Calu3 (cell line): ENCODE measurements at regions not wholly inside any gene's neighbourhood (a gene's known extent, or its start where the extent isn't known, plus 50 kb on each side); places are given as distances from the start of the nearest gene placed in this dataset.

ENCODE experiments used
- BruUV-seq: library from RNA; stranded (reverse); fragments of 400-500 nt; replicated peaks from 2 replicates; lab custom pipeline; 2021; lab: Mats Ljungman, UMichigan
- CTCF ChIA-PET: fragments of 300-600 bp; sonication (Branson Sonifier 250); formaldehyde crosslinking; loops from one replicate; lab custom pipeline; 2022; ENCODE audit warnings: antibody characterized with exemption; lab: Charles Lee
- DNase-seq: peaks from one replicate; pipeline ENCODE4 v3.0.0; 2022
- H3K27ac Mint-ChIP-seq: one replicate; pipeline ENCODE4 v1.8.0; 2022; ENCODE audit warnings: mixed read lengths; ENCODE audit not compliant: unreplicated experiment
- H3K27me3 Mint-ChIP-seq: one replicate; pipeline ENCODE4 v1.8.0; 2022; ENCODE audit warnings: mixed read lengths; ENCODE audit not compliant: unreplicated experiment
- H3K36me3 Mint-ChIP-seq: one replicate; pipeline ENCODE4 v1.8.0; 2022; ENCODE audit warnings: mild to moderate bottlenecking, moderate library complexity, mixed read lengths; ENCODE audit not compliant: insufficient read depth, unreplicated experiment
- H3K4me1 Mint-ChIP-seq: one replicate; pipeline ENCODE4 v1.8.0; 2022; ENCODE audit warnings: mild to moderate bottlenecking, low read depth, mixed read lengths; ENCODE audit not compliant: unreplicated experiment
- H3K4me3 Mint-ChIP-seq: one replicate; pipeline ENCODE4 v1.8.0; 2022; ENCODE audit warnings: mild to moderate bottlenecking, low read depth, moderate library complexity, mixed read lengths; ENCODE audit not compliant: unreplicated experiment
- H3K9me3 Mint-ChIP-seq: one replicate; pipeline ENCODE4 v1.8.0; 2022; ENCODE audit warnings: low read depth, mixed read lengths; ENCODE audit not compliant: unreplicated experiment
- intact Hi-C: fragments of 100-400 bp; cut with micrococcal nuclease; formaldehyde crosslinking; loops from one replicate; pipeline ENCODE4 v1.10.0; 2022; ENCODE audit not compliant: unreplicated experiment
- TF ChIP-seq, protein P1 (sequence below): fragments of 200-600 bp; IDR thresholded peaks from one replicate; pipeline ENCODE4 v1.8.0; 2022; ENCODE audit warnings: antibody characterized with exemption; ENCODE audit not compliant: unreplicated experiment

DNA sequence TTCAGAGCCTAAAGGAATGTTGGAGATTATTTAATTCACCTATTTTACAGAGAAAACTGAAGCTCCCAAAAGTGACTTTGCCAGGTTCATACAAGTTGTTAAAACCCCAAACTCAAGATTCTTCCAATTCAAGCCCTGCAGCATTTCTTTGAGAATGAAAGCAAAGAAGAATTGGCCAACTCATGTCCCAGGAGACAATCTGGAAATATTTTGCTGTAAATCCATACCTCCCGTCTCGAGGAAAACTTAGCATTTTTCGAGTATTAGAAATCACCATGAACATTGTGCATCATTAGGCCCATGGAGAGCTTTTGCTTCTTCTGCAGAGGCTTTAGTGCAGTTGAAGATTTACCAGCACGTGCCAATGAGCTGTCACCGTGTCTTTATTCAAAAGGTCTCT is 176.4 kb upstream of the KCNJ16 start:
- Mint-ChIP-seq H3K4me3 (no peak overlapping the region), H3K36me3 (no peaks in the 10 kb centered on the region), H3K4me1 (no peaks in the 10 kb centered on the region), H3K27me3 (no peaks in the 10 kb centered on the region), H3K9me3 (peaks cover 15% of the 10 kb centered on the region), H3K27ac (no peak overlapping the region)
- no TSS peak for BruUV-seq
- intact Hi-C loops, result no loop called here
- CTCF ChIA-PET, result no interaction called here
- TF ChIP-seq, protein P1, sequence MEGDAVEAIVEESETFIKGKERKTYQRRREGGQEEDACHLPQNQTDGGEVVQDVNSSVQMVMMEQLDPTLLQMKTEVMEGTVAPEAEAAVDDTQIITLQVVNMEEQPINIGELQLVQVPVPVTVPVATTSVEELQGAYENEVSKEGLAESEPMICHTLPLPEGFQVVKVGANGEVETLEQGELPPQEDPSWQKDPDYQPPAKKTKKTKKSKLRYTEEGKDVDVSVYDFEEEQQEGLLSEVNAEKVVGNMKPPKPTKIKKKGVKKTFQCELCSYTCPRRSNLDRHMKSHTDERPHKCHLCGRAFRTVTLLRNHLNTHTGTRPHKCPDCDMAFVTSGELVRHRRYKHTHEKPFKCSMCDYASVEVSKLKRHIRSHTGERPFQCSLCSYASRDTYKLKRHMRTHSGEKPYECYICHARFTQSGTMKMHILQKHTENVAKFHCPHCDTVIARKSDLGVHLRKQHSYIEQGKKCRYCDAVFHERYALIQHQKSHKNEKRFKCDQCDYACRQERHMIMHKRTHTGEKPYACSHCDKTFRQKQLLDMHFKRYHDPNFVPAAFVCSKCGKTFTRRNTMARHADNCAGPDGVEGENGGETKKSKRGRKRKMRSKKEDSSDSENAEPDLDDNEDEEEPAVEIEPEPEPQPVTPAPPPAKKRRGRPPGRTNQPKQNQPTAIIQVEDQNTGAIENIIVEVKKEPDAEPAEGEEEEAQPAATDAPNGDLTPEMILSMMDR, result no peak
- no peak for DNase-seq

DNA sequence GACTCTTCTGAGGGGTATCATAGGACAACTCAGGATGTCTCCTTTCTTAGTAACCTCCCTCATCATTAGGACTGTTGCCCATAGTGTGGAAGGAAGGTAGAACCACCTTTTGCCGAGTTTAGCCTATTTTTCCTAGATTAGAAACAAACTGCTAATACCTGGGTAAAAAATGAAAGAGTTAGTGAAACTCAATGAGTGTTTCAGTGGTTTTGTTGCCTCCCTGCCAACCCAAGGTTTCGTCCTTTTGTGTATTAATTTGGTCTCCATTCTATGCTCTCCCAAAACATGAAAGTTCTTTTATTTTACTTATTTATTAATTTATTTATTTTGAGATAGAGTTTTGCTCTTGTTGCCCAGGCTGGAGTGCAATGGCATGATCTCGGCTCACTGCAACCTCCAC is 174.9 kb upstream of the KCNJ16 start:
- DNase-seq, result no peak
- peaks cover 13% of the 10 kb centered on the region for H3K9me3 Mint-ChIP-seq
- H3K27ac Mint-ChIP-seq, result no peak overlapping the region
- no TSS peak for BruUV-seq
- no peak overlapping the region for H3K4me3 Mint-ChIP-seq
- CTCF ChIA-PET, result no interaction called here
- H3K36me3 Mint-ChIP-seq, result no peaks in the 10 kb centered on the region
- no peaks in the 10 kb centered on the region for H3K27me3 Mint-ChIP-seq
- intact Hi-C loops, result no loop called here
- TF ChIP-seq, protein P1, result no peak
- no peaks in the 10 kb centered on the region for H3K4me1 Mint-ChIP-seq

DNA sequence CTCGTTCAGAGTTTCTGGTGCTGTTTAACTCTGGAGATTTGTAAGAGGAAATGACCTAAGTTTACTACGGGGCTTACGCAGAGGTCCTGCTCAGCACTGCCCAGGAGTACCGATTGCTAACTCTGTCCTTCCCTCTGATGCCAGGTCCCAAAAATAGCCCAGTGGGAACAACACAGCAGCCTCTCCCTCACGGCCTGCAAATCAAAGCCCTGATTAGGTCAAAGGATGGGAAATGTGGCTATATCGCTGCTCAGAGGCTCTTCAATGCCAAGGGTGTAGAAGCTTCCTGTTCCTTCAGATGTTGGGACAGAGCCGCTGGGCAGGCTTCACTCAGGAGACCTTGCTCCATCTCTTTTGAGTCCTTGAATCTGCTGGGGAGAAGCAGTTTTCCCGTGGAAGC is 174.2 kb upstream of the KCNJ16 start:
- no TSS peak for BruUV-seq
- intact Hi-C loops, result no loop called here
- no peaks in the 10 kb centered on the region for H3K27me3 Mint-ChIP-seq
- CTCF ChIA-PET, result no interaction called here
- no peaks in the 10 kb centered on the region for H3K4me1 Mint-ChIP-seq
- TF ChIP-seq, protein P1, result no peak
- no peaks in the 10 kb centered on the region for H3K36me3 Mint-ChIP-seq
- H3K27ac Mint-ChIP-seq, result no peak overlapping the region
- no peak for DNase-seq
- no peak overlapping the region for H3K4me3 Mint-ChIP-seq
- peaks cover 8% of the 10 kb centered on the region for H3K9me3 Mint-ChIP-seq

DNA sequence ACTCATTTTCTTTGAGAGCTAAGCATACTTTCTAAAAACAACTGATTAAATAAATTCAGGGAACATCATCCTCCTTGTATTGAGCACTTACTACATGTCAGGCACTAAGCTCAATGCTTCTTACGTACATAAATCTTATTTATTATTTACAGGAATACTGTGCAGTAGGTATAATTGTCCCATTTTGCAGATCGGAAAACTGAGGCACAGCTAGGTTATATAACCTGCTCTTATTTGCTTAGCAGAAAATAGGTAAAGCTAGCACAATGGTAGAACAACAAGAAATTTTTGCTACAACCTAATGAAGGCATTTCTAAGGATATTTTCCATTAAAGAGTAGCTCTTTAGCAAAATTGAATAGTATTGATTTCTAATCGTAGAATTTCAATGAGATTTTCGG is 168.7 kb upstream of the KCNJ16 start:
- intact Hi-C loops, result no loop called here
- Mint-ChIP-seq H3K4me3 (no peak overlapping the region), H3K4me1 (no peaks in the 10 kb centered on the region), H3K27ac (no peak overlapping the region), H3K27me3 (no peaks in the 10 kb centered on the region), H3K36me3 (no peaks in the 10 kb centered on the region), H3K9me3 (peaks cover 14% of the 10 kb centered on the region)
- BruUV-seq, result no TSS peak
- no peak for DNase-seq
- TF ChIP-seq, protein P1, result no peak
- CTCF ChIA-PET, result no interaction called here
